ENCODE measurements at regions not wholly inside any gene's neighbourhood (a gene's known extent, or its start where the extent isn't known, plus 50 kb on each side); places are given as distances from the start of the nearest gene placed in this dataset.

DNA sequence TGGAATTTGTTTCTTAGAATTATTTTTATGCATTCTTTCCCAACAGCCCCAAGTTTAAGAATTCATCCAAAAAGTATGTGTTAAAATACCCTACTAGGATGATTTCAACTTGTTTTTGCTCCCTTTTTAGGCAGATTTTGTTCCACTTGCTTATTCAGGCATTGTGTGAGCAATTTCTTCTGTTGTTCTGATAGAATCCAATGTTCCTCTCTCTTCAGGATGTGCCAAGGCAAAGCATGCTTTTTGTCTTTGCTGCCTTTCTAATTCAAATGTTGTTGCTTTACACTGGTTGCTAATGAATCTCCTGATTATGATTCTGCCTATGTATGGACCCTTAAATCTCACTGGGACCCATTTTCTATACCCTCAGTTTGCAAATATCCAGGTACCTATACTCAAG lies 131.2 kb upstream of the ARHGAP42 start:
- Histone ChIP-seq H3K27ac (ENCODE audit: low read depth, low read length) (no peak overlapping the region), H3K4me3 (ENCODE audit: low read depth, low read length) (no peak overlapping the region), H3K36me3 (ENCODE audit: control insufficient read depth, insufficient read depth, low read length) (no peaks in the 10 kb centered on the region), H3K27me3 (ENCODE audit: control insufficient read depth, insufficient read depth, low read length) (no peaks in the 10 kb centered on the region), H3K9me3 (ENCODE audit: control insufficient read depth, insufficient read depth, low read length) (no peaks in the 10 kb centered on the region), H3K4me1 (ENCODE audit: control insufficient read depth, insufficient read depth, low read length) (peaks cover 3% of the 10 kb centered on the region)
- peak in 2 of 6 donors; percentile 39 to 58 for DNase-seq (ENCODE audit: low read depth in 4 of 6, low spot score in 6 of 6)

DNA sequence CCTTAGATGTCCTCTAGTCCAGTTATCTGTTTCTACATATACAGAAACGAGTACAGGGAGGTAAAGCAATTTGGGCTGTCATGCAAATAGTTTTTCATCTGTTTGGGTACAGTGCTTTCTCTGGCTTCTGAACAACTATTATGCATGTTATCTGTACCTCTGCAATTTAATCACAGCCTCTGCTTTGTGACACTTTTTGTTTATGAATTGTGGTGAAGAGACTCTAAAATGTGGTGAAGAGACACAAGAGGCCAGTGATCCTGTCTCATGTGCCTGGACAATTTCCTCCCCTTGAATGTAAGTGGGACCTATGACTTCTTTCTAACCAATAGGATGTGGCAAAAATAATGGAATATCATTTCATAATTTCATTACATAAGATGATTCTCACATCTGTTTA lies 130.3 kb upstream of the ARHGAP42 start:
- Histone ChIP-seq H3K27ac (ENCODE audit: low read depth, low read length) (no peak overlapping the region), H3K4me3 (ENCODE audit: low read depth, low read length) (no peak overlapping the region), H3K9me3 (ENCODE audit: control insufficient read depth, insufficient read depth, low read length) (no peaks in the 10 kb centered on the region), H3K4me1 (ENCODE audit: control insufficient read depth, insufficient read depth, low read length) (peaks cover 3% of the 10 kb centered on the region), H3K36me3 (ENCODE audit: control insufficient read depth, insufficient read depth, low read length) (no peaks in the 10 kb centered on the region), H3K27me3 (ENCODE audit: control insufficient read depth, insufficient read depth, low read length) (no peaks in the 10 kb centered on the region)
- DNase-seq (ENCODE audit: low read depth in 4 of 6, low spot score in 6 of 6) = no peak
- no CpG with 5 or more reads among the region's 1 CpG for WGBS (ENCODE audit: insufficient coverage)

DNA sequence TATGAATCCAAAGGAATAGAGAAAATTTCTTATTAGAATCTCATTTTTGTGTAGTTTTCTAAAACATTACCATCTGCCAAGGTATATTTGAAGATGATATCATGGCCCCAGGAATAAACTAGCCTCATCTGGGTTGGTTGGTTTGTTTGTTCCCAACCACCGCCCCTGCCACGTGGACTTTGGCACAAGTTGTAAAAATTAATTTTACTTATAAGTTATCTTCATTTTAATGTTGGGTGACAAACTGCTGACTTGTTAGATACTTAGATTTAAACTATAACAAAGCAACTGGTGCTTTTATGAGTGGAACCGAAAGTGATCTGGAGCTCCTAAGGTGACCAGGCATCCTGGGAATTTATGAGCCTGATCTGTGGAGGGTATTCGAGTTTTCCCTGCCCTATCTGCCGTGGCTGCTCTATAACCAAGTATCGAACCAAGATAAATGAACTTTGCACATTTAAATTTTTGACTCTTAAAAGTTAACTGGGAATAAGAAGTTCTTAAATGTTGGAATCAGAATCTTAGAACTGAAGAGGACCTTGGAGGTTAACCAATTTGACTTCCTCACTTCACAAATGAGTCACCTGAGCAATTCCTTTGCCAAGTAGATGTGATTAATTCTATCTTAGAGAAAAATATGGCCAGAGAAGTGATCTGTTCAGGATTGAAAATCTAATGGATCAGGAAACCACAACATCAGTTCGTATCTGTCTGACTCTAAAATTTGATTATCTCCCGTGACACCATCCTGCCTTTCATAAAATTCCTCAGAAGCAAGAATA lies 129.1 kb upstream of the ARHGAP42 start:
- no CpG with 5 or more reads among the region's 8 CpGs for WGBS (ENCODE audit: insufficient coverage)
- H3K27ac ChIP-seq (ENCODE audit: low read depth, low read length) = no peak overlapping the region
- DNase-seq (ENCODE audit: low read depth in 4 of 6, low spot score in 6 of 6) = no peak
- no peak overlapping the region for H3K4me3 ChIP-seq (ENCODE audit: low read depth, low read length)
- H3K9me3 ChIP-seq (ENCODE audit: control insufficient read depth, insufficient read depth, low read length) = no peaks in the 10 kb centered on the region
- no peaks in the 10 kb centered on the region for H3K36me3 ChIP-seq (ENCODE audit: control insufficient read depth, insufficient read depth, low read length)
- no peaks in the 10 kb centered on the region for H3K27me3 ChIP-seq (ENCODE audit: control insufficient read depth, insufficient read depth, low read length)
- H3K4me1 ChIP-seq (ENCODE audit: control insufficient read depth, insufficient read depth, low read length) = peaks cover 3% of the 10 kb centered on the region

DNA sequence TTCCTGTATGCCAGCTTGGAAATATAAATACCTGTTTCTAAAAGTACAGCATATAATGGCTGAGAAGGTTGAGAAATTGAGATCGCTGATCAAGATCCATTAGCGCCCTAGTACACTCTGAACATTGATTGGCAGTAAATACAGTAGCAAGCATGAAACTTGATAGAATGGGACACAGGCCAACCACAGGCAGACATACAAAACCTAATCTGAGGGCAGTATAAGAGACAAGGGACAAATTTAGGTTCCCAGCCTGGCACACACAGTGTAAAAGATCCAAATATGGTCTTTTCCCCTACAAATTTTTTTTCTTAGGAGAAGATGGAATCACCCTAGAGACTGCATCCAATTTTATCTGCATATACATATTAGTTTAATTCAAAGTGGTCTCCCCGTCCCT lies 126.5 kb upstream of the ARHGAP42 start:
- peaks cover 3% of the 10 kb centered on the region for H3K4me1 ChIP-seq (ENCODE audit: control insufficient read depth, insufficient read depth, low read length)
- H3K27ac ChIP-seq (ENCODE audit: low read depth, low read length) = no peak overlapping the region
- H3K27me3 ChIP-seq (ENCODE audit: control insufficient read depth, insufficient read depth, low read length) = no peaks in the 10 kb centered on the region
- H3K36me3 ChIP-seq (ENCODE audit: control insufficient read depth, insufficient read depth, low read length) = no peaks in the 10 kb centered on the region
- WGBS (ENCODE audit: insufficient coverage) = no CpG with 5 or more reads among the region's 3 CpGs
- DNase-seq (ENCODE audit: low read depth in 4 of 6, low spot score in 6 of 6) = no peak
- no peak overlapping the region for H3K4me3 ChIP-seq (ENCODE audit: low read depth, low read length)
- H3K9me3 ChIP-seq (ENCODE audit: control insufficient read depth, insufficient read depth, low read length) = no peaks in the 10 kb centered on the region

DNA sequence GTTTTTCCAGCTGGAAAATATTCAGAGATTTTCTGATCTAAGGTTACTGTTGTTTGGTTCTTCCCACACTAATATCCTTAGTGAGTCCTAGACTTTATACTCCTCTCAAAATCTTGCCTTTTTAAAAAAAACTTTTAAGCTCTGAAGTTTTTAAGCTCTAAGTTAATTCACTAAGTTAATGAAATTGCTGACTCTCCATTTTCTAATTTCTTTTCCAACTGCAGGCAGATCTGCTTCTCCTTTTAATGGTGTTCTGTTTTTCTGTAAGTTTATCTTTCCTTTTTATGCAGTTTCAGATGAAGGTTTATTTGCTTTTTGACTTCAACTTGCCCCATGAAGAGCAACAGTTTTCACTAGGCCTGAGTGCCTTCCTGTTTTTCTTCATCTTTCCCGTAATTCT lies 125.8 kb upstream of the ARHGAP42 start:
- Histone ChIP-seq H3K27me3 (ENCODE audit: control insufficient read depth, insufficient read depth, low read length) (no peaks in the 10 kb centered on the region), H3K27ac (ENCODE audit: low read depth, low read length) (peak overlapping the region; percentile 2), H3K4me3 (ENCODE audit: low read depth, low read length) (no peak overlapping the region), H3K9me3 (ENCODE audit: control insufficient read depth, insufficient read depth, low read length) (no peaks in the 10 kb centered on the region), H3K4me1 (ENCODE audit: control insufficient read depth, insufficient read depth, low read length) (peaks cover 3% of the 10 kb centered on the region), H3K36me3 (ENCODE audit: control insufficient read depth, insufficient read depth, low read length) (no peaks in the 10 kb centered on the region)
- no peak for DNase-seq (ENCODE audit: low read depth in 4 of 6, low spot score in 6 of 6)
- WGBS (ENCODE audit: insufficient coverage) = no CpG with 5 or more reads among the region's 1 CpG

DNA sequence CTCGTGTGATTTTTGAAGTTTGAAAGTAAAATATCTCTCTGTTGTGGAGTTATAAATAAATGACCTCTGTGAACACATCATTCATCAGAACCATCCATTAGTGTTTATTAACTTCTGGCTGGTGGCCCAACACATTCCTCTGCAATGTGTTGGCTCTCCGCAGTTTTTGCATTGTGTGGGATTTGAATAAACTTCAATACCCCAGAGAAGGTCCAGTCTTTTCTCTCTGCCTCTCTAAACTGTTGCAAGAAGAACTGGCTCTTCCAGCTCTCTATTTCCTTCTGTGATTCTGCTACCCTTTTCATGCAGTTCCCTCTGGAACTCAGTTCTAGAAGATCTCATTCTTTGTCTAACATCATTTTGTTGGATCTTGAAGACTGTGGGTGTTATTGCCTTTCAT lies 125.0 kb upstream of the ARHGAP42 start:
- no peak overlapping the region for H3K4me3 ChIP-seq (ENCODE audit: low read depth, low read length)
- no peaks in the 10 kb centered on the region for H3K36me3 ChIP-seq (ENCODE audit: control insufficient read depth, insufficient read depth, low read length)
- no peaks in the 10 kb centered on the region for H3K9me3 ChIP-seq (ENCODE audit: control insufficient read depth, insufficient read depth, low read length)
- DNase-seq (ENCODE audit: low read depth in 4 of 6, low spot score in 6 of 6) = peak in 1 of 6 donors; percentile 42
- no CpG with 5 or more reads among the region's 2 CpGs for WGBS (ENCODE audit: insufficient coverage)
- no peaks in the 10 kb centered on the region for H3K27me3 ChIP-seq (ENCODE audit: control insufficient read depth, insufficient read depth, low read length)
- peaks cover 3% of the 10 kb centered on the region for H3K4me1 ChIP-seq (ENCODE audit: control insufficient read depth, insufficient read depth, low read length)
- no peak overlapping the region for H3K27ac ChIP-seq (ENCODE audit: low read depth, low read length)

DNA sequence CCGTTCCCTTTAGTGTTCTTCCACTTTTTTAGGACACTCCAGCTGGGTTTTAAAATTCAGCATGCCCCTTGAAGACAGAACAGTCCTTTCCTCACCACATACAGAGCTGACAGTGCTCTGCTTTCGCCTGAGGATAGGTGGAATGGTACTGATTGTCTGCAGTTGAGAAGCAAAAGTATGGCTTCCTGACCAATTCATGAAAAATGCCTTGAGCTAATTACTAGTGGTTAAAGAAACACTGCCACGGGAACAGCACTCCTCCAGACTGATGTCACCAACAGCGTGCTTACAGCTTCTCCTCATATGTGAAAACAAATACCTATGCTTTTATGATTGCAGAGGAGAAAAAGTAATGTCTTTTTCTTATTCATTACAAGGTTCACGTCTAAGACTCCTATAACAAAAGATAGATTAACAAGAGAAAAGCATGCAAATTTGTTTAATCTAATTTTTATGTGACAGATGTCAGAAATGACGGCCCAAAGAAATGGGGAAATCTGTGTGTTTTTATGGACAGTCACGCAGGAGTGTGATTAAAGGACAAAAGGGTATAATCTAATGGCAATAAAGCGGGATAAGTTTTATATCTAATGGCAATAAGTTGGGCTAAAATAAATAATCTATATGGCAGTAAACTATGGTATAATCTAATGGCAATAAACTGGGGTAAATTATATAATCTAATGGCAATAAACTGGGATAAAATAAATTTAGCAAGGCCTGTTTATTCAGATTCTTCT lies 123.4 kb upstream of the ARHGAP42 start:
- no peaks in the 10 kb centered on the region for H3K36me3 ChIP-seq (ENCODE audit: control insufficient read depth, insufficient read depth, low read length)
- H3K4me3 ChIP-seq (ENCODE audit: low read depth, low read length) = no peak overlapping the region
- no peak for DNase-seq (ENCODE audit: low read depth in 4 of 6, low spot score in 6 of 6)
- no peaks in the 10 kb centered on the region for H3K27me3 ChIP-seq (ENCODE audit: control insufficient read depth, insufficient read depth, low read length)
- no peak overlapping the region for H3K27ac ChIP-seq (ENCODE audit: low read depth, low read length)
- H3K4me1 ChIP-seq (ENCODE audit: control insufficient read depth, insufficient read depth, low read length) = no peaks in the 10 kb centered on the region
- WGBS (ENCODE audit: insufficient coverage) = 92% methylated on average over 2 of the region's 8 CpGs
- H3K9me3 ChIP-seq (ENCODE audit: control insufficient read depth, insufficient read depth, low read length) = no peaks in the 10 kb centered on the region

DNA sequence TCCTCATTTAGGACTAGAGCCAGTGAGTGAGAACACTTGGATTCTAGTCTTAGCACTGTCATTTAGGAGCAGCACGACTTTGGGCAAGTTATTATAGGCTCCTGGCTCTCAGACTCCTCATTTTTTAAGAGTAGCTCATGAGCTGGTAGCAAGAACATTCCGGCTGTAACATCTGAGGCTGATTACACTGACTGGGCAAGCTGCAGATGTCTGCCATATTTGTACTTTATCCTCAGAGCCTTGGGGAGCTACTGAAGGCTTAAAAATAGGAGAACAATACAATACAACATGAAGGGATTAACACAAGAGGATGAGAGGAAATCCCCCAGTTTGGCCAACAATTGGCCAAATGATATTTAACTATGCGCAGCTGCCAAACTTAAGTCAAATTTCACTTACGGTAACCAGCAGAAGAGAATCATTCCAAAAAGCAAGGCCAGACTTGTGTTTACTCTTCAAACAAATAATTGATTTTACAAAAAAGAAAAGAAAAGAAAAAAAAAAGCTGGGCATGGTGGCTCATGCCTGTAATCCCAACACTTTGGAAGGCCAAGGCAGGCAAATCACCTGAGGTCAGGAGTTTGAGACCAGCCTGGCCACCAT lies 113.1 kb upstream of the ARHGAP42 start:
- no peaks in the 10 kb centered on the region for H3K36me3 ChIP-seq (ENCODE audit: control insufficient read depth, insufficient read depth, low read length)
- DNase-seq (ENCODE audit: low read depth in 4 of 6, low spot score in 6 of 6) = no peak
- H3K4me3 ChIP-seq (ENCODE audit: low read depth, low read length) = no peak overlapping the region
- H3K9me3 ChIP-seq (ENCODE audit: control insufficient read depth, insufficient read depth, low read length) = no peaks in the 10 kb centered on the region
- no peaks in the 10 kb centered on the region for H3K27me3 ChIP-seq (ENCODE audit: control insufficient read depth, insufficient read depth, low read length)
- no peak overlapping the region for H3K27ac ChIP-seq (ENCODE audit: low read depth, low read length)
- 62% methylated on average over 1 of the region's 4 CpGs for WGBS (ENCODE audit: insufficient coverage)
- H3K4me1 ChIP-seq (ENCODE audit: control insufficient read depth, insufficient read depth, low read length) = no peaks in the 10 kb centered on the region

DNA sequence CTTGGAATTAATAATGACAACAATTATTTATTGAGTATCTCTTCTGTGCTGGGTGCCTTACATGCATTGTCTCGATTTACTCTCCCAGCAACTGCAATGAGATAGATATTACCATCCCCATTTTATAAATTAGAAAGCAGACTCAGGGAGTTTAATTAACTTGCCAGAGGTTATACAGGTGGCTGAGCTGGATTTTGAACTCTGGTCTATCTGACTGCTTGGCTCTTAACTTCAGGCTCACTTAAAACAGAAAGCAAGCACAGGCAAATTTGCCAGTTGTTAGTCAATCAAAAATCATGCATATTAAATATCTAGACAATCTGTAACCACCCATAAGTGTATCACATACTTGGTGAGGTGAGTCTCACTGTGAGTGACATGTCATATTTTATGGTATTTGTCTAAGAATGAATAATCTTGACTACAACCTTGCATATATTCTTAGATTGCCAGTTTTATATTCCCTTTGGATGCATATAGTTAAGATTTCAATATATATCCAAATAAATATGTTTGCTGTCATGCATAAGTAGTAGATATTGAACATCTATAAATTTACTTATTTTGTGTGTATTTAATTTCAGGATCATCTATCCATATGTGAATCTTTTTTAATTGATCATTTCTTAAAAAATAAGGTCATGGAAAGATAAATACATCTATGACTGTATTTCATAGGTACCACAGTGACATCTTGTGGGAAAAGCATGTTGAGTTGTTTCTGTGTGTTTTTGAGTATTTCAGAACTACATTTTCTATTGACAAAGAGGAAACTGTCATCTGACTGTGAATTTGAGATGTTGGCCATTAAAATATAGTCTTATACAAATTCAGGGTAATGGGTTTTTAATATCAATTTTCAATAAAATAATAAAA lies 112.0 kb upstream of the ARHGAP42 start:
- WGBS (ENCODE audit: insufficient coverage) = no CpG with 5 or more reads among the region's 1 CpG
- no peak overlapping the region for H3K27ac ChIP-seq (ENCODE audit: low read depth, low read length)

More for the DNA sequence above, 112.0 kb upstream of the ARHGAP42 start:
- H3K27me3 ChIP-seq (ENCODE audit: control insufficient read depth, insufficient read depth, low read length) = no peaks in the 10 kb centered on the region
- no peak overlapping the region for H3K4me3 ChIP-seq (ENCODE audit: low read depth, low read length)
- H3K36me3 ChIP-seq (ENCODE audit: control insufficient read depth, insufficient read depth, low read length) = no peaks in the 10 kb centered on the region
- no peaks in the 10 kb centered on the region for H3K9me3 ChIP-seq (ENCODE audit: control insufficient read depth, insufficient read depth, low read length)
- DNase-seq (ENCODE audit: low read depth in 4 of 6, low spot score in 6 of 6) = peak in 3 of 6 donors; percentile 63 to 94 (median 83)
- H3K4me1 ChIP-seq (ENCODE audit: control insufficient read depth, insufficient read depth, low read length) = no peaks in the 10 kb centered on the region
